GM23338 (cell line): ENCODE measurements at regions not wholly inside any gene's neighbourhood (a gene's known extent, or its start where the extent isn't known, plus 50 kb on each side); places are given as distances from the start of the nearest gene placed in this dataset.

Source experiments
- STAT1 ChIP-seq: IDR thresholded peaks from one replicate; pipeline ENCODE4 v1.6.1; 2016; ENCODE audit warnings: antibody characterized with exemption; ENCODE audit not compliant: unreplicated experiment
- TF ChIP-seq, protein P1 (sequence below), 2 experiments: fragments of 200-600 bp in 1 of 2; sonication (generic) in 1 of 2; conservative IDR thresholded peaks; 2 replicates each; pipeline versions ENCODE4 v1.5.1 to v1.6.1; 2016 to 2017; ENCODE audit warnings: antibody characterized with exemption in 2 of 2, low read depth in 2 of 2, mild to moderate bottlenecking in 2 of 2, moderate library complexity in 1 of 2

DNA sequence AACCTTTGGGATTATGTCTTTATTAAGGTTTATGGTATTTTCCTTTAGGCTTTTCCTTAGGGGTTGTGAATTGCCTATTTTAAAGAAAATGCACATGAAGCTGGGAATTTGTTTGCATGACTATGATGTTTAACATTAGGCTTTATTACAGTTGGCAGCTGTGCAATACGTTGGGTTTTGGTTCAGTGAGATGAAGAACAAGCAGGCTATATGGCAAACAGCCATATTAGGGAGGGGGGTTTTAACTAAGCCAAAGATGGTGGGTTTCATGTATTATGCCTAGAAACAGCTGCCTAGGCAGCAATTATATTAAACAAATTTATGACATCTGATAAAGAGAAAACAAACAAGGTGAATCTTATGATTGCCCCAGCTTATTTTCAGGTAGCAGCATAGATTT lies 880.8 kb downstream of the FAM181B start:
- TF ChIP-seq STAT1: no peak
- TF ChIP-seq, protein P1, sequence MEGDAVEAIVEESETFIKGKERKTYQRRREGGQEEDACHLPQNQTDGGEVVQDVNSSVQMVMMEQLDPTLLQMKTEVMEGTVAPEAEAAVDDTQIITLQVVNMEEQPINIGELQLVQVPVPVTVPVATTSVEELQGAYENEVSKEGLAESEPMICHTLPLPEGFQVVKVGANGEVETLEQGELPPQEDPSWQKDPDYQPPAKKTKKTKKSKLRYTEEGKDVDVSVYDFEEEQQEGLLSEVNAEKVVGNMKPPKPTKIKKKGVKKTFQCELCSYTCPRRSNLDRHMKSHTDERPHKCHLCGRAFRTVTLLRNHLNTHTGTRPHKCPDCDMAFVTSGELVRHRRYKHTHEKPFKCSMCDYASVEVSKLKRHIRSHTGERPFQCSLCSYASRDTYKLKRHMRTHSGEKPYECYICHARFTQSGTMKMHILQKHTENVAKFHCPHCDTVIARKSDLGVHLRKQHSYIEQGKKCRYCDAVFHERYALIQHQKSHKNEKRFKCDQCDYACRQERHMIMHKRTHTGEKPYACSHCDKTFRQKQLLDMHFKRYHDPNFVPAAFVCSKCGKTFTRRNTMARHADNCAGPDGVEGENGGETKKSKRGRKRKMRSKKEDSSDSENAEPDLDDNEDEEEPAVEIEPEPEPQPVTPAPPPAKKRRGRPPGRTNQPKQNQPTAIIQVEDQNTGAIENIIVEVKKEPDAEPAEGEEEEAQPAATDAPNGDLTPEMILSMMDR (conservative IDR thresholded peaks at IDR 0.05; ENCODE audit: low read depth in 2 of 2): no peak
